ENCODE measurements at regions not wholly inside any gene's neighbourhood (a gene's known extent, or its start where the extent isn't known, plus 50 kb on each side); places are given as distances from the start of the nearest gene placed in this dataset.
A peak's percentile ranks its signal among the peaks of the same experiment; 100 is the strongest.

- Histone ChIP-seq H3K36me3 (no peaks in the 10 kb centered on the region), H3K27ac (no peak overlapping the region), H3K4me1 (peaks cover 0 to 25% (median 13%) of the 10 kb centered on the region in 6 donors), H3K27me3 (replicated peaks in 1 of 7) (no peaks in the 10 kb centered on the region), H3K4me3 (no peak overlapping the region), H3K9me3 (no peaks in the 10 kb centered on the region)
- TF ChIP-seq POLR2A (IDR thresholded peaks at IDR 0.05) (no peak), POLR2AphosphoS5 (IDR thresholded peaks at IDR 0.05) (no peak), CTCF (IDR thresholded peaks at IDR 0.05 in 8 of 11, conservative IDR thresholded peaks at IDR 0.05 in 3 of 11) (no peak)
- DNase-seq: no peak
- 78 to 90% (median 88%) methylated on average over 6 of the region's 6 CpGs for WGBS, 5 donors
- intact Hi-C loops (cut with DNase I; ENCODE audit: low total_unique reads): no loop called here
Observed at GRCh38 chr17:13407381-13407780, 194.3 kb downstream of the HS3ST3A1 start.

- Histone ChIP-seq H3K4me1 (peaks cover 0 to 24% (median 12%) of the 10 kb centered on the region in 6 donors), H3K4me3 (no peak overlapping the region), H3K27ac (peak overlapping the region in 3 of 8 donors; percentile 4 to 11 (median 7)), H3K27me3 (replicated peaks in 1 of 7) (no peaks in the 10 kb centered on the region), H3K9me3 (no peaks in the 10 kb centered on the region), H3K36me3 (no peaks in the 10 kb centered on the region)
- no peak for DNase-seq
- WGBS, 5 donors: 47 to 70% (median 58%) methylated on average over 3 of the region's 3 CpGs
- no peak for TF ChIP-seq POLR2AphosphoS5 (IDR thresholded peaks at IDR 0.05)
- no peak for TF ChIP-seq CTCF (IDR thresholded peaks at IDR 0.05 in 8 of 11, conservative IDR thresholded peaks at IDR 0.05 in 3 of 11)
- TF ChIP-seq POLR2A (IDR thresholded peaks at IDR 0.05): no peak
- intact Hi-C loops (cut with DNase I; ENCODE audit: low total_unique reads): no loop called here
Observed at GRCh38 chr17:13405807-13406206, 195.9 kb downstream of the HS3ST3A1 start.

- Histone ChIP-seq H3K4me1 (peaks cover 0 to 18% (median 7%) of the 10 kb centered on the region in 6 donors), H3K9me3 (no peaks in the 10 kb centered on the region), H3K27me3 (replicated peaks in 1 of 7) (no peaks in the 10 kb centered on the region), H3K36me3 (no peaks in the 10 kb centered on the region), H3K27ac (peak overlapping the region in 2 of 8 donors; percentile 5 to 46), H3K4me3 (no peak overlapping the region)
- intact Hi-C loops (cut with DNase I; ENCODE audit: low total_unique reads): no loop called here
- no peak for DNase-seq
- WGBS, 5 donors: 91 to 100% (median 94%) methylated on average over 1 of the region's 1 CpG
- TF ChIP-seq POLR2A (IDR thresholded peaks at IDR 0.05) (no peak), POLR2AphosphoS5 (IDR thresholded peaks at IDR 0.05) (no peak), CTCF (IDR thresholded peaks at IDR 0.05 in 8 of 11, conservative IDR thresholded peaks at IDR 0.05 in 3 of 11) (no peak)
Observed at GRCh38 chr17:13405080-13405479, 196.6 kb downstream of the HS3ST3A1 start.

DNA sequence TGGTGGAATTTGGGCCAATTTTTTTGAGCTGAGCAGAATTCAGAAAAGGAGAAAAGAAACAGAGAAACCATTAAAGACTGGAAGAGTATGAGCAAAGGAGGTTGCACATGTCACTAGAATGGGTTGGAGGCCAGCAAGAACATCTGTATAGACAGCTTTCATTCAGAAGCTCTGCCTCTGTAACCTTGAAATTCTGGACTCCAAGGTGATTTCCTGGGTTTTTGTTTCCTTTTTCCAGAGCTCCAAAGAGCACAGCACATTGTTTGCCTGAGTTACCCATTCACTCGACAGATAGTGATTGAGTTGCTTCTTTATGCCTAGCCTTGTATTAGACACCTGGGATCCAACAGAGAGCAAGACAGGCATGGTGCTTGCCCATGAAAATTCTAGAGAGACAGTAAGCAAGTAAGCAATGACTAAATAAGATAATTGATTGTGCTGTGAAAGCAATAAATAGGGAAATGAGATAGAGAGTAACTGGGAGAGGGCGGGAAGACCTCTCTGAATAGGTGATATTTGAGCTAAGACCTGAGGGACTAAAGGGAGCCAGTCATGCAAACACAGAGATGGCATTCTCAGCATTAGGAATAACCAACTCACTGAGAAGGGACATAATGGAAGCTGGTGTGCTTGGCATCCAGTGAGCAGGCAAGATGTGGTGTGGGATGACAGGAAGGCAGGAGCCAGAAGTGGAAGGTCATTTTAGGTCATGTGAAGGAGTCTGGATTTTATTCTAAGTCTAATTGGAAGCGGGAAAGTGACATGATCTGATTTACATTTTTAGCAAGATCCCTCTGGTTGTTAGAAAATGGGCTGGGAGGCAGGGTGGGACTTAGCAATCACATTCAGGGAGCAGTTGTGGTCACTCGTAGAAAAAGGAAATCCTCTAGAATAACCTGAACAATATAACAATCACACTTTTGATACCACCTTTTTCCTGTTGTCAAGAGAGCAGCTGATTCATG, 197.5 kb downstream of the HS3ST3A1 start:
- intact Hi-C loops (cut with DNase I; ENCODE audit: low total_unique reads): no loop called here
- TF ChIP-seq POLR2A (IDR thresholded peaks at IDR 0.05) (no peak), POLR2AphosphoS5 (IDR thresholded peaks at IDR 0.05) (no peak), CTCF (IDR thresholded peaks at IDR 0.05 in 8 of 11, conservative IDR thresholded peaks at IDR 0.05 in 3 of 11) (no peak)
- no peak for DNase-seq
- WGBS, 5 donors: 38 to 66% (median 56%) methylated on average over 4 of the region's 4 CpGs
- Histone ChIP-seq H3K27me3 (replicated peaks in 1 of 7) (no peaks in the 10 kb centered on the region), H3K4me1 (peaks cover 0 to 18% (median 7%) of the 10 kb centered on the region in 6 donors), H3K36me3 (no peaks in the 10 kb centered on the region), H3K4me3 (no peak overlapping the region), H3K27ac (peak overlapping the region in 5 of 8 donors; percentile 5 to 68 (median 55)), H3K9me3 (no peaks in the 10 kb centered on the region)

Measured in spleen (tissue), 11 donors.